GM12873 (cell line): ENCODE measurements at regions not wholly inside any gene's neighbourhood (a gene's known extent, or its start where the extent isn't known, plus 50 kb on each side); places are given as distances from the start of the nearest gene placed in this dataset.

Experiments used
- TF ChIP-seq, protein P1 (sequence below): IDR thresholded peaks from 2 replicates; pipeline ENCODE4 v1.5.1; 2012; ENCODE audit warnings: low read depth, mild to moderate bottlenecking, moderate library complexity, low read length, control low read depth; ENCODE audit not compliant: insufficient read depth; ENCODE audit errors: missing control alignments

DNA sequence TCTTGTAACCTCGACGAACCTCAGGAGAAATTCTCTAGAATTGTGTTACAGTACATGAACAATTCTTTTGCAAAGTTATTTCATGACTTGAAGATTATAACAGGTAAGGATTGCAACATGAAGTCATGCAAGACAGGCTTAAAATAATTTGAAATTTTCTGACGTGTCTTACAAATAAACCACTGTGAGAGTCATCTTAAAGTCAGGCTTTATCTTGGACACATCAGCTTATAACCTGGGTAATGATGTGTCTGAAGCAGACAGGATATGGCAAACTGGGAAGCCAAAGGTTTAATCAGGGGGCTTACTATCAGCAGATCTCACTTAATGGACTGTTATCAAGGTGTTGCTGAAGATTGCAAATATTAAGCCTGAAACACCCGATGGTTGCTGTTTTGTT is 407.8 kb downstream of the KLF5 start:
- TF ChIP-seq, protein P1, sequence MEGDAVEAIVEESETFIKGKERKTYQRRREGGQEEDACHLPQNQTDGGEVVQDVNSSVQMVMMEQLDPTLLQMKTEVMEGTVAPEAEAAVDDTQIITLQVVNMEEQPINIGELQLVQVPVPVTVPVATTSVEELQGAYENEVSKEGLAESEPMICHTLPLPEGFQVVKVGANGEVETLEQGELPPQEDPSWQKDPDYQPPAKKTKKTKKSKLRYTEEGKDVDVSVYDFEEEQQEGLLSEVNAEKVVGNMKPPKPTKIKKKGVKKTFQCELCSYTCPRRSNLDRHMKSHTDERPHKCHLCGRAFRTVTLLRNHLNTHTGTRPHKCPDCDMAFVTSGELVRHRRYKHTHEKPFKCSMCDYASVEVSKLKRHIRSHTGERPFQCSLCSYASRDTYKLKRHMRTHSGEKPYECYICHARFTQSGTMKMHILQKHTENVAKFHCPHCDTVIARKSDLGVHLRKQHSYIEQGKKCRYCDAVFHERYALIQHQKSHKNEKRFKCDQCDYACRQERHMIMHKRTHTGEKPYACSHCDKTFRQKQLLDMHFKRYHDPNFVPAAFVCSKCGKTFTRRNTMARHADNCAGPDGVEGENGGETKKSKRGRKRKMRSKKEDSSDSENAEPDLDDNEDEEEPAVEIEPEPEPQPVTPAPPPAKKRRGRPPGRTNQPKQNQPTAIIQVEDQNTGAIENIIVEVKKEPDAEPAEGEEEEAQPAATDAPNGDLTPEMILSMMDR: no peak

DNA sequence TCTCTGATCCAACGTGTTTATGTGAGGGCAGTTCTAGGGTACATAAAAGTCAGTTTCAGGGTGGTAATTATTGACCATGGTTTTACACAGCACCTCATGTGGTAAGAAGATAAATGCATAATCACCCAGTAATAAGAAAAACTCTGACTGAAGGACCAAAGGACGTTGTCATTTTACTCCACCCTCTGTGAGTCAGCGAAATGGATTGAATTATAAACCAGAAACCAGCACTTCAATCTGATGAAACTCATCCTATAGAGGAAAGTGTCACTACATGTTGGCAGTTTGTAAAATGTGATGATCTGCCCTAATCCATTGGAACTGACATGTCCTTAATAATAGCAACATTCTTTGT is 406.8 kb downstream of the KLF5 start:
- TF ChIP-seq, protein P1: no peak

DNA sequence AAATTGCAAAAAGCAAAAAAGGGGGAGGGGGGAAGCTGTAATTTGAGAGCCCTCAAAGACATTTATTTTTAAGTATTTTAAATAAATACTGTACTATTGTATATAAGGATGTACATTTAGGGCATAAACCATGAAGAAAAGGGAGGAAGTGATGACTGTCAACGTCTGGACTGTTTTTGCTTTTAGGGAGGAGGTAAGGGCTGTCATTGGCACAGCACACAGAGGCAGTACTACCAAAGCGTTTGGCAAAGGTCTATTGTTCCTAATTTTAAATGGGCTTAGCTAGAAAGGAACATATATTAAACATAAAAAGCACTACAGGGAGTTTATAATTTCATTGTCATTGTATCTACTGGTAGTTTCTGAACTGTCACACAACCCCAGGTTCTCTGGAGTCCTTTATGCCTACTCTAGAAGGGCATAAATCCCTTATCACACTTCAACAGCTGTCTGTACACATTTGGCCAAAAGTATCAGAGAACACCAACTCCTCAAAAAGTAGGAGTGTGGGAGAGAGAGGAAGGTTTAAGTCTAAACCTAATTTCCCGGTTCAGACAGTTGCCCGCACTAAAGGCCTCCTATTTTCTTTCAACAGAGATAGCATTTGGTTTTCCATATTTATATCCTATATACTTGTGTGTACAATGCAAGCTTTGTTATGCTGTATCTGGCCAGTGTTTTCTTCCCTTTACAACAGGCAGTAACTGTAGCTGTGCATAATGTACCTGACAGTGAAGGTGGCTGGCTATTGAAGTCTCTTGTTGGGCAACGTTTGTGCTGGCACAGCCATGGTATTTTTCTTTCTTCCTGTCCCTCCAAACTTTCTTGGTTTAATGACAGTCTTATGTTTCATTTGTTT is 406.2 kb downstream of the KLF5 start:
- TF ChIP-seq, protein P1: no peak

DNA sequence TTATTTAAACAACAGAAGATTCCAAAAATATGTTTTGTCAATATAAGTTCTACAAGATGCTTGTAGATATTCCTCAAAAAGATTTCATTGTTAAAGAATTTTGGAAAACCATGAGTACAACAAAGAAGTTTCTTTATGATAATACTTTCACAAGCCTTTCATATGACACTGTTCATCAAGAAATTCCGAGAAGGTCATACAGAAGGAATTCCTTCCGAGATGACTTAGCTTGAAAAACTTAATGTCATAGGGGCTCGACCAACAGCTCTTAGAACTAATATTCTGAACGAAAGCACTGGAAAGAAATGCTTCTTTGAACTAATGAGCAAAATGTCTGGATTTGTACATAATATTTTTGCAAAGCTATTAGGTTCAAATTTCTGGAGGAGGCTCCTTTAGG is 403.4 kb downstream of the KLF5 start:
- TF ChIP-seq, protein P1: no peak

DNA sequence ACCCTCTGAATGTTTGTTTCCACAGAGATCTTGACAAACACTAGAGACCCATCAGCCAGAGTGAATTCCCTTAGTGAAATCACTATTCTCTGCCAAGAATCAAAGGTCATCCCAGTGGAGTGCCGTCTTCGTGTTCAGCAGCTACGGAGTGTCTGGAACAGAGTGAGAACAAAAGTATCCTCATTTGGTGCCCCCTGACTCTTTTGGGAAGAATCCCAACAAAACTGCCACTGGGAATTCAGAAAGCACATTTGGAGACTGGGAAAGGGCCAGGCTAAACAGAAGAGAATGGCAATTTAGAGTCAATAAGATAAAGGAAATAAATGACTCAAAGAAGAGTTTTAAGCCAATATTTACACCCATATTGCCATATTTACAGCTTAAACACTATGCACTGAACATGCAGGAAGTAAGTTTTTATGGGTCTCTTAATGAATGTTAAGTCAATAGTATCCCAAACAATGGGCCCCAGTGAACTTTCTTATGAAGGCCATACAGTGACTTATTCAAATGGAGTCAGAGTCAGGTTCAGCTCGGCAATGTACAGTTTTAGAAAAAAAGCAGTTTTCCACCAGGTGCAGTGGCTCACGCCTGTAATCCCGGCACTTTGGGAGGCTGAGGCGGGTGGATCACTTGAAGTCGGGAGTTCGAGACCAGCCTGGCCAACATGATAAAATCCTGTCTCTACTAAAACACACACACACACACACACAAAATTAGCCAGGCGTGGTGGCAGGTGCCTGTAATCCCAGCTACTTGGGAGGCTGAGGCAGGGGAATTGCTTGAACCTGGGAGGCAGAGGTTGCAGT is 392.6 kb downstream of the KLF5 start:
- TF ChIP-seq, protein P1: no peak

DNA sequence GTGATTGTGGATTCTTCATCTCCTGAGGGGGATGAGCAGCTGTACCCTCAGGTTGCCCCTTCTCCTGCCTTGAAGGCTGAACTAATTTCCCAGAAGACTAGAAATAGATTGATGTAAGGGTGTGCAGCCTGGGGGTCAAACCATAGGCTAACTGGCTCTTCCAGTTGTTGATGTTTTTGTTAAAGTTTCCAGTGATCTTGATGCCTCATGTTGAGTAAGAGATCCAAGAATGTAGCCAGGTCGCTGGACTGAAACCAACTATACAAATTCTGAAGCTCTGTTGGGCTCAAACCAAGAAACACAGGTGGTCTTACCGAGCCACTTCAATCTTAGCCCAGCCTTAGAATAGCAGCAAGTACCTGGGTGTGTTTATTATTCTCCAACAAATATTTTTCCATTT is 391.8 kb downstream of the KLF5 start:
- TF ChIP-seq, protein P1: no peak

DNA sequence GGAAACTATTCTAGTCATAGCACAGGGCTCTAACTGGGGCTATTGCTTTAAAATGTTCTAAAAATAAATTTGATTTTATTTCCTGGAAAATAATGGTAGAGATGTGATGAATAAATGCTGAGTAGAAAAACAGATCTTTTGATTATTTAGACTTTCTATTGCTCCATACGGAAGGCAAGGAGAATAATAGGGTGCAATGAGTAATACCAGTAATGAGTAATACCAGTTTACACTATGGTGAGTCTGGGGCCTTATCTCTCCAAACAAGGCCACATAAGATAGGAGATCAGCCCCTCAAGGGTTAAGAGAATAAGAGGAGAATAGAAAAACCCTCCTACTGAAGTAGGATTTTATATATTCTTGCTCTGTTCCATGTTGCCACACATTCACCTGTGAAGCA is 390.4 kb downstream of the KLF5 start:
- TF ChIP-seq, protein P1: no peak
